GM19397 (cell line): ENCODE measurements at regions not wholly inside any gene's neighbourhood (a gene's known extent, or its start where the extent isn't known, plus 50 kb on each side); places are given as distances from the start of the nearest gene placed in this dataset.
"Not testable (repeated sequence)": the region's sequence is repeated elsewhere in the genome, so short reads cannot be mapped to it uniquely, and the experiment has no call there.

ENCODE experiments used
- ATAC-seq: cut with Tn5 transposase; IDR thresholded peaks from one replicate; pipeline ENCODE4 v1.9.1; 2021; ENCODE audit warnings: mild to moderate bottlenecking, moderate library complexity; ENCODE audit not compliant: unreplicated experiment

DNA sequence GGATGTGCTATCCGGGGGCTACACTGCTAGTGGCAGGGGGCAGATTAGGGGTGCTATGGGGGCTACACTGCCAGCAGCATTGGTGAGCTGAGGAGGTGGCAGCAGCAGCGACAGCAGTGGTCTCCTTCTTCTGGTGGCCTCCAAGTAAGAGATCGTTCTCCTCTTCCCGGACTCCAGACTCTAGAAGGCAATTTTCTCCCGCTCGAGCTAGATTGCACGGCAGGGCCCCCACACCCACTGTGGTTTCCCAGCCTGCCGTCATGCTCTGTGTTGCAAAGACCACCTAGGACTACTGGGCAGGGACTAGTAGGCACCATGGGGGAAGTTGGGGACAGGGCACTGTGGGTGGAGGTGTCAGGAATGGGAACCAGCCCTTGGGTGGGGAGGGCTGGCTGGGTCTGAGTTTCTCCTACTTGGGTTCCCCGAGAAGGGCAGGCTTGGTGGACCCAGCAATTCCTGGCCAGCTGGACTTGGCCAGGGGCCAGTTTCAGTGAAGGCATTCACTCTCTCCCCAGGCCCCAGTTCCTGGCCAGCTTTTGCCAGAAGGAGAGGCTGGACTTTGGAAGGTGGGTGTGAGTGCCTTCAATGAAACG is 203.4 kb upstream of the WSB1 start:
- ATAC-seq = not testable (repeated sequence)

DNA sequence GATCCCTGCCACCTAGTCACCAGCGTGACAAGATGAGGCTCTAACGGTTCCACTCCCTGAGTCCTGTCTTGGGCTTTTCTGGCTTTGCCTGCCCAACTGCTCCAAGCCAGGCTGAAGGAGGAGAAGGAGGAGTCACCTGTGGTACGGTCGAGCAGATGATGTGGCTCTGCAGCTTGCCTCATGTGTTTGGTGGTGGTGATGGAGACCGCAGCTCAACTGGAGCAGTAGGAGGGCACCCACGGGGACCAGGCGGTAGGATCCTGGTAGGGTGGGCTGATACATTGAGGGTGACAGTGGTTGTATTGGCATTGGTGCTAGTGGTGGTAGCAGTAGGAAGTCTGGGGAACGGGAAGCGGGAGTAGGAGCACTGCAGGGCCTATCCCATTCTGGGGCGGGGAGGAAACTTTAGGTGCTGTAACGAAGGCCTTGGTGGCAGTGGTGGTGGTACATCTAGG is 202.8 kb upstream of the WSB1 start:
- ATAC-seq = no peak

DNA sequence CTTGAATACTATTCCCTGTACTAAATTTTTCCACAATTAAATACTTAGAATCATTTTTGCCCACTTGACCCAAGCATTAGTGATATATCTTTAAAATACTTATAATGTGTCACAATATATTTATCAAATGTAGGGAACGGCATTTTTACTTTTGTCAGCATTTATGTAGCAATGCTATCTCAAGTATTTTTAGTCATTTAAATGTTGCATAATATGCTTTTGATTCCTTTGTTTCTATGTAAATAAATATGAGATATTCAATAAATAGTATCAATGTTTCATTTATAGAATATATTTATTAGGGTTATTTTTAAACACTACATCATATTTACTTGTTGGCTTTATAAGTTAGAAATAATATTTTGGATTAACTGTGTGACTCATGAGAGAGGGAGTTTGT is 199.7 kb upstream of the WSB1 start:
- not testable (repeated sequence) for ATAC-seq

DNA sequence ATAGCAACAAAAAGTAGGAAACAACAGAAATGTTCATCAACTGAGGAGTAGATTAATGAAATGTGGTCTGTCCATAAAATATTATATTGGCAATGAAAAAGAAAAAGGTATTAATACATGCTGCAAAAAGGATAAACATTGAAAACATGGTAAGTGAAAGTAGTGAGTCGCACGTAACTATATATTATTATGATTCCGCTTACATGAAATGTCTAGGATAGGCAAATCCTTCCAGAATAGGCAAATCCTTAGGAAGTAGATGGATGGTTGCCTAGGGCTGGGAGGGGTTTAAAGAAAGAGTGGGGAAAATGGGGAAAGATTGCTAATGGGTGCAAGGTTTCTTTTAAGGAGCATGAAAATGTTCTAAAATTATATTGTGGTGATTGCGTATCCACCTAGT is 198.1 kb upstream of the WSB1 start:
- not testable (repeated sequence) for ATAC-seq

DNA sequence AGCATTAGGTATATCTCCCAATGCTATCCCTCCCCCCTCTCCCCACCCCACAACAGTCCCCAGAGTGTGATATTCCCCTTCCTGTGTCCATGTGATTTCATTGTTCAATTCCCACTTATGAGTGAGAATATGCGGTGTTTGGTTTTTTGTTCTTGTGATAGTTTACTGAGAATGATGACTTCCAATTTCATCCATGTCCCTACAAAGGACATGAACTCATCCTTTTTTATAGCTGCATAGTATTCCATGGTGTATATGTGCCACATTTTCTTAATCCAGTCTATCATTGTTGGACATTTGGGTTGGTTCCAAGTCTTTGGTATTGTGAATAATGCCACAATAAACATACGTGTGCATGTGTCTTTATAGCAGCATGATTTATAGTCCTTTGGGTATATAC is 194.6 kb upstream of the WSB1 start:
- not testable (repeated sequence) for ATAC-seq

DNA sequence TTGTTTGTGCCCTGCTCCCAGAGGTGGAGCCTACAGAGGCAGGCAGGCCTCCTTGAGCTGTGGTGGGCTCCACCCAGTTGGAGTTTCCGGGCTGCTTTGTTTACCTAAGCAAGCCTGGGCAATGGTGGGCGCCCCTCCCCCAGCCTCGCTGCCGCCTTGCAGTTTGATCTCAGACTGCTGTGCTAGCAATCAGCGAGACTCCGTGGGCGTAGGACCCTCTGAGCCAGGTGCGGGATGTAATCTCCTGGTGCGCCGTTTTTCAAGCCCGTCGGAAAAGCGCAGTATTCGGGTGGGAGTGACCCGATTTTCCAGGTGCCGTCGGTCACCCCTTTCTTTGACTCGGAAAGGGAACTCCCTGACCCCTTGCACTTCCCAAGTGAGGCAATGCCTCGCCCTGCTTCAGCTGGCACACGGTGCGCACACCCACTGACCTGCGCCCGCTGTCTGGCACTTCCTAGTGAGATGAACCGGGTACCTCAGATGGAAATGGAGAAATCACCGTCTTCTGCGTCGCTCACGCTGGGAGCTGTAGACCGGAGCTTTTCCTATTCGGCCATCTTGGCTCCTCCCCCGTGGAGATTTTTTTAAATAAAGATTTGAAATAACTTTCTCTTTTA is 189.2 kb upstream of the WSB1 start:
- ATAC-seq = not testable (repeated sequence)

DNA sequence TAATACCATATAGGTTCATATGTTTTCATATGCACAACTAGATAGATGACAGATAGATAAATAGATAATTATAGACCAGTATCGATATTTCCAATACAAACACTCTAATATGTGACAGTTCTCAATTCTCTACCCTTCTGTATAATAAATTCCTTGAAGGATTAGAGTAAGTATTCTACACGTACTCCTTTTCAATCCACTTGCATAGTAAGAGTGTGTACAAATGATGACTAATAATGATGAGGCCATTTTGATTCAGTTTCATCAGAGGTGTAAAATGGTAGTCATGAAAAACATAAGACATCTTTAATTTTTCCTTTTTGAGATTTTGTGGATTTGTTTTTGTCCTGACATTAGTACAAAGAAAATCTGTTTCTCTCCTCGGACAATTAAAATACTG is 188.3 kb upstream of the WSB1 start:
- no peak for ATAC-seq

DNA sequence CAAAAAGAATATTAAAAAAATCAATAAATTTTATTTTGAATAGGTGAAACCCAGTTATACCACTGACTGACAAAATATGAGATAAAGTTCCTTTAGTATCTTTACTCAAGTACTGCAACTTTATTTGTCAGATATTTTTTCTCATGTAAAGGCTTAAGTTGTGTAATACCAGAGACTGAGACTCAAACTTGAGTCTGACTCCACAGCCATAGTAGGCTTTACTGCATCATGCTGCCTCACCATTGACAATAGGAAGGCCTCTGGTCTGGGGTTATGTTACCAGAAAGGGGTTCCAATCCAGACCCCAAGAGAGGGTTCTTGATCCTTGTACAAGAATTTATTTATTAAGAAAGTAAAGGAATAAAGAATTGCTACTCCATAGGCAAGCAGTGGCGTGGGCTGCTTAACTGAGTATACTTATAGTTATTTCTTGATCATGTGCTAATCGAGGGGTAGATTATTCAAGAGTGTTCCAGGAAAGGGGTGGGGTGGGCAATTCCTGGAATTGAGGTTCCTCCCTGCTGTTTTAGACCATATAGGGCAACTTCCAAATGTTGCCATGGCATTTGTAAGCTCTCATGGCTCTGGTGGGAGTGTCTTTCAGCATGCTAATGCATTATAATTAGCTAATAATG is 187.4 kb upstream of the WSB1 start:
- ATAC-seq = no peak

DNA sequence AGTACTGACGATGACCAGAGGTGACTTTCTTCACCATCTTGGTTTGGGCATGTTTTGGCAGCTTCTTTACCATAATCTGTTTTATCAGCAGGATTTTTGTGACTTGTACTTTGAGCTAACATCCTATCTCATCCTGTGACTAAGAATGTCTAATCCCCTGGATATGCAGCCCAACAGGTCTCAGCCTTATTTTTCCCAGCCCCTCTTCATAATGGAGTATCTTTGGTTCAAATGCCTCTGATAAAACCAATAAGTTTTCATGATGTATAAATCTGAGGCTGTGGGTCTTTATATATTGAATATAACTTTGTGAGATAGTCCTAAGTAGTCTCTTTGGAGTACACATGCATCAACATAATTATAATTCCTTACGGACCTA is 186.9 kb upstream of the WSB1 start:
- ATAC-seq = no peak

DNA sequence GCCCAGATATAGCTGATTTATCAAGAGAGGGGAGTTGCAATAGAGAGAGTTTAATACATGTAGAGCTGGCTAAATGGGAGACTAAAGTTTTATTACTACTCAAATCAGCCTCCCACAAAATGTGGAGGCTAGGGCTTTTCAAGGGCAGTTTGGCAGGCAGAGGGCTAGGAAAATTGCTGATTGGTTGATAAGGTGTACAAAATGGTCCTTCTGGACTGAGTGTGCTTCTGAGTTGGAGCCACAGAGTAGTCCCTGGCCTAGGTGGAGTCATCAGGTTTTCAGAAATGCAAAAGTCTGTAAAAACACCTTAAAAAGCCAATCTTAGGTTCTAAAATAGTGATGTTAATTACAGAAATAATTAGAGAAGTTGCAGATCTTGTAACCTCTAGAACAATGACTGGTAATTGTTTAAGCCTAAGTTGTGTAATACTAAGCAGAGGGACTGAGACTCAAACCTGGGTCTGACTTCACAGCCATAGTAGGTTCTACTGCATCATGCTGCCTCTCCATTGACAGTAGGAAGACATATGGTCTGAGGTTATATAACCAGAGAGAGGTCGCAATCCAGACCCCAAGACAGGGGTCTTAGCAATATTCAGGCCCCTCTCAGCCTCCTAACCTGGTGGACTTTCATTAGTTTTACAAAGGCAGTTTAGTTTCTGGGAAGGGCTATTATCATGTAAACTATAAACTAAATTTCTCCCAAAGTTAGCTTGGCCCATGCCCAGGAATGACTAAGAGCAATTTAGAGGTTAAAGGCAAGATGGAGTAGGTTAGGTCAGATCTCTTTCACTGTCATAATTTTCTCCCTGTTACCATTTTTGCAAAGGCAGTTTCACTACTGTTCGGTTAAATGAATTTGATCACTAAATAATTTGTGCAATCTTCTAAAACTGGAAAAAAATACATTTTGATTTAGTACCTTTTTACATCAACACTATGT is 186.3 kb upstream of the WSB1 start:
- ATAC-seq = not testable (repeated sequence)

DNA sequence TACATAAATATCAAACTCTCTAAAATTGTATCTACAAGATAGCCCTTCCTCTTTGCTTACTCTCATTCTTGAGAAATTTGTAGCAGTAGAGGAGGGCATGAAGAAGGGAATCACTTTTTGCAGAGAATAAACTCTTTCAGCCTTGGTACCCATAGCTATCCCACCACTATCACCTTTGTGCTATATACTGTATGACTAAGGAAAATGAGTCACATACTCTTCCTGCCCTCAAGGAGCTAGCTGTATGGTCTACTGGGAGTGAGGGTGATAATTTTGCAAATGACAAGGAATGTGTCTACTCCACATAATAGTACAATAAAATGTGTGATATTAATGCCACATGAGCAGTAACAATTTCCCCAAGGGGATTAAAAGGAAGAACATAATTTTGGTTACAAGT is 184.6 kb upstream of the WSB1 start:
- ATAC-seq = no peak

DNA sequence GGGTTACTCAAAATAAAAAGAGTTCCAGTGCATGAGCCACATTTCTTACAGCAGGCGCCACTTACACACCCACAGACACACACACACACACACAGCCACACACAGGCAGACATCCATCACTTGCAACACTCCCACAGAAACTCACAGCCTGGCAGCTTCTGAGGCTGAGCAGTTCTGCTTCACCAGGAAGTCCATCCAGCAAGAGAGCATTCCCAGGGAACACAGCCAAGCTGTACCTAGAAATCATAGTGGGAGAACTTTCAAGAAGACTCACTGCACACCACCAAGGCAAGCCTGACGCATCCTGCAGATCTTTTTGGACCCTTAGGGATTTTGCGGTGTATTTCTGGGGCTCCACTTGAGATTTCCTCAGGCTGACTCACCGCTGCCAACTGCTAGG is 140.9 kb upstream of the WSB1 start:
- no peak for ATAC-seq

DNA sequence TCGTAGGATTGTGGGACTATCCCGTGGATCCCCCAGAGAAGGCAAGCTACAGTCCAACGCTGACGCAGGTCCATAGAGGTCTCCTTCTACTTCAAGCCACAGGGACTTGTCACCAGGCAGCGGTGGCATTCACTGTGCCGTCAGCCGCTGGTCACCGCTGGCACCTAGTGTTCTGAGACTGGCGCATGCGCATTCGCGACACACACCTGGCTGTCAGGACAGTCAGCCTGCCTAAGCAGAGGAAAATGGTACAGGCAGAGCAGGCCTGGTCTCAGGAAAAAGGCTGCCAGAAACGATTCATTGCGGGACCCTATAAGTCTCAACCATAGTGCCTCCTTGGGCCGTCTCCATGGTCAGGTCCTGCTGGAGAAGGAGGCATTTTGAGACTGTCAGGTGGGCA is 138.0 kb upstream of the WSB1 start:
- no peak for ATAC-seq

DNA sequence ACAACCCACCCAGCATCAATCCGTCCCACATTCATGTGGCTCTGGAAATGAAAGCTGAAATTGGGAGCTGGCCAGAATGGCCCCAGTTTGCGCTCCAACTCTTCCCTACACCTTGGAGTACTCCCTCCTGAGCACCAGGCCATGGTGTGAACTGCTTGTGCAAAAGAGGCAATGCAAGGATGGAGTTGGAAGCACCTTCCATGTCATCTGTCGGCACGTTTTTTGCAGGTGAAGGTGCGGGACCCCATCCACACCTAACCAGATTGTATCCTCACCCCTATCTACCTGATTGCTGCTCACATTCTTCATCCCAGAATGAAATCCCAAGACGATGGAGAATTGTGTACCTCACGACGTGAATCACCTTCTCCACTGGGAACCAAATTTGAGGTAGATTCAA is 136.6 kb upstream of the WSB1 start:
- no peak for ATAC-seq

DNA sequence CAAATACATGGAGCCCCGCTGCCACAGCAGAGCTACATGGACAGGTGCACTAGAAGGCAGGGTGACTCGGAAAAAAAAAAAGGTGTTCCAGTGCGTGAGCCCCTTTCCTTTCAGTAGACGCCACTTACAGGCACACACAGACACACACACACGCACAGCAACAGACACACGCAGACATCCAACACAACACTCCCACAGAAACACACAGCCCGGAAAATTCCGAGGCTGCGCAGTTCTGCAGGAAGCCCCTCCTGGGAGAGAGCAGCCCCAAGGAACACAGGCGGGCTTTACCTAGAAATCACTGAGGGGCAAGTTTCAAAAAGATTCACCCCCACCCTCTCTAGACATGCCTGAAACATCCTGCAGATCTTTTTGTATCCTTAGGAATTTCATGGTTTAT is 136.0 kb upstream of the WSB1 start:
- ATAC-seq = no peak

DNA sequence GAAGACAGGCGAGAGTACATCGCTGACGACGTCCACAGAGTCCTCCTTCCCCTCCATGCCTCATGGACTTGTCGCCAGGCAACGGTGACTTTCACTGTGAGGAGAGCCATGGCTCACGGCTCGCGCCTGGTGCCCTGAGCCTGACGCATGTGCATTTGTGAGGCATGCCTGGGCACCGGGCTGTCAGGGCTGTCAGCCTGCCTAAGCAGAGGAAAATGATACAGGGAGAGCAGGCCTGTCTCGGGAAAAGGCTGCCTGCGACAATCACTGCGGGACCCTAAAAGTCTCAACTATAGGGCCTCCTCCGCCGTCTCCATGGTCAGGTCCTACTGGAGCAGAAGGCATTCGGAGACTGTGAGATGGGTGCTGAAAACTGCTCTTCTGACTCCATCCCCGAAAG is 135.5 kb upstream of the WSB1 start:
- ATAC-seq = no peak

DNA sequence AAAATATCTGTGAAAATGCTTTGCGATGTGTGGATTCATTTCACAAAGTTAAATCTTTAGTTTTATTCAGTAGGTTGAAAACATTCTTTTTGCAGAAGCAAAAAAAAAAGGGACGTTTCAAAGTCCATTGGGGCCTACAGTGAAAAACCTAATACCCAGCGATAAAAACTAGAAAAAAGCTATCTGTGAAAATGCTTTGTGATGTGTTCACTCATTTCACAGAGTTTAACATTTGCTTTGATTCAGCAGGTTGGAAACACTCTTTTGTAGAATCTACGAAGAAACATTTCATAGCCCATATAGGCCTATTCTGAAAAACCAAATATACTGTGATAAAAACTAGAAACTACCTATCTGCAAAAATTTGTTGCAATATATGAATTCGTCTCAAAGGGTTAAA is 113.6 kb upstream of the WSB1 start:
- no peak for ATAC-seq

DNA sequence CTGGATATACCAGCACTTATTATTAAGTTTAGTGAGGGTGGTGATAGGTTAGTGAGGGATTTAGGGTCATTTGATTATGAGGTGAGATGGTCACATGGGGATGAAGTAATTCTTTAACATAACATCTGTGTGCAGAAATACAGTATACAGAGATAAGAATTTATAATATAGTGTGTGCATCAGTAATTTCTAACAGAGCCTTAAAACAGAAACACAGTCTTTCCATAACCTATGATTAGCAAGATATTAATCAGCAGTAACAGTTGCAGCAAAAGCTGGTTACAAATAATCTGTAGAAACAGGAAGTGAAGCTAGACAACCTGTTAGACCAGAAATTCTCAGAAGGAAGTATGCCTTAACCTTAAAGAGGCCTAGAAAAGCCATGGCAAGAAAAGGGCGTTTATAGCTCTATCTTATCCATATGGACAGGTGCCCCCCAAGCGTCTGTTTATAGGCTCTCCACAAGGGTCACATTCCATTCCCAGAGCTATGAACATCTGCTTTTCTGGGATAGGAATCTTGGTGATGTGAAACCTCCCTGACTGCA is 112.5 kb upstream of the WSB1 start:
- ATAC-seq = not testable (repeated sequence)

DNA sequence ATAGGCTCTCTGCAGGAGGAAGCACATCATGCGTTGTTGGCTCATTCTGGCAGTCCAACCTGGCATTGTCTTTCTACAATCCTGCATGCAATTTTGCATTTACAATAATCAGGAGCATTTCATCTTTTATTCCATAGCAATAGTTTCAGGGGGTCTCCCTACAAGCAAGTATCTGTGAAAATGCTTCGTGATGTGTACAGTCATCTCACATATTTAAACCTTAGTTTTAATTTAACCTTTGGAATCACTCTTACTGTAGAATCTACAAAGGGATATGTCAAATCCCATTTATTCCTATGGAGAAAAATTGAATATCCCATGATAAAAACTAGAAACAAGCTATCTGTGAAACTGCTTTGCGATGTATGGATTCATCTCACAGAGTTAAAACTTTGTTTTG is 112.0 kb upstream of the WSB1 start:
- ATAC-seq = no peak

DNA sequence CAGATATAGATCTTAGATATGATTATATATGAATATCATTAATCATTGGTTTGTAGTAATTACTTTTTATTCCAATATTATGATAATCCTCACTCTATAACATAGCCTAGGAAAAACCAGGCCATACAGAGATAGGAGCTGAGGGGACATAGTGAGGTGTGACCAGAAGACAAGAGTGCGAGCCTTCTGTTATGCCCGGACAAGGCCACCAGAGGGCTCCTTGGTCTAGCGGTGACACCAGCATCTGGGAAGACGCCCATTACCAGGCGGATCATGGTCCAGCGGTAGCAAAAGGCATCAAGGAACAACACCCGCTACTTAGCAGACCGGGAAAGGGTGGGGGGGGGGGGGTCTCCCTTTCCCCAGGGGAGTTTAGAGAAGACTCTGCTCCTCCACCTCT is 96.4 kb upstream of the WSB1 start:
- not testable (repeated sequence) for ATAC-seq

DNA sequence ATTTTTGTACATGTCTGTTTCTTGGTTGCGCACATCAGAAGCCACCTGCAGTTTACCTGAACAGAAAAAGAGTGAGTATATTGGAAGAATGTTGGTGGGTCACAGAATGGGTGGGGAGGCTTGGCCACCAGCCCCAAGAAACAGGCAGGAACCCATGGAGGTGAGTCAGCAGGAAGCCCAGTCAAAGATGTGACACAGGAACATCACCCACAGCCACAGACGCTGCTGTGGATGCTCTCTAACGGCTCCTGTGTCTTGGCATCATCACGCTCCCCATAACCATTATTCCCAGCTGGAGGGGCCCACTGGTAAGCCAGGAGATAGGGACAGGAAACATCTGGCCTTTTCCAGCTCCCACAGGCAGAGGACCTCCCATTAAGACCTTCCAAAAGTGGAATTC is 94.0 kb upstream of the WSB1 start:
- no peak for ATAC-seq
